NT2/D1 (cell line): ENCODE measurements at regions not wholly inside any gene's neighbourhood (a gene's known extent, or its start where the extent isn't known, plus 50 kb on each side); places are given as distances from the start of the nearest gene placed in this dataset.

Source experiments
- DNase-seq: peaks from one replicate; pipeline ENCODE4 v3.0.0-alpha.2; 2011; ENCODE audit warnings: low read depth, low spot score
- H3K27me3 ChIP-seq: 2 replicates; pipeline ENCODE4 v1.6.0; 2011; ENCODE audit warnings: mild to moderate bottlenecking; ENCODE audit not compliant: insufficient read length, insufficient read depth
- H3K36me3 ChIP-seq: 2 replicates; pipeline ENCODE4 v1.6.1; 2011; ENCODE audit warnings: mild to moderate bottlenecking, low read length, mixed read lengths; ENCODE audit not compliant: insufficient read depth, insufficient read length
- H3K4me1 ChIP-seq: 2 replicates; pipeline ENCODE4 v1.5.1; 2011; ENCODE audit not compliant: insufficient read depth, insufficient read length
- H3K4me3 ChIP-seq: 2 replicates; pipeline ENCODE4 v1.5.1; 2011; ENCODE audit warnings: low read depth; ENCODE audit not compliant: insufficient read length
- H3K9ac ChIP-seq: 2 replicates; pipeline ENCODE4 v1.6.0; 2011; ENCODE audit warnings: low read depth; ENCODE audit not compliant: insufficient read length
- H3K9me3 ChIP-seq: 2 replicates; pipeline ENCODE4 v1.5.1; 2011; ENCODE audit warnings: mild to moderate bottlenecking, low read length; ENCODE audit not compliant: insufficient read depth
- SUZ12 ChIP-seq: IDR thresholded peaks from 2 replicates; pipeline ENCODE4 v1.6.1; 2011; ENCODE audit not compliant: insufficient read length, insufficient read depth; ENCODE audit errors: extremely low read depth
- YY1 ChIP-seq: IDR thresholded peaks from 2 replicates; pipeline ENCODE4 v1.6.1; 2011; ENCODE audit not compliant: insufficient read length, insufficient read depth
- ZNF274 ChIP-seq: IDR thresholded peaks from 2 replicates; pipeline ENCODE4 v1.6.1; 2011; ENCODE audit warnings: mild to moderate bottlenecking, low read depth, low read length

DNA sequence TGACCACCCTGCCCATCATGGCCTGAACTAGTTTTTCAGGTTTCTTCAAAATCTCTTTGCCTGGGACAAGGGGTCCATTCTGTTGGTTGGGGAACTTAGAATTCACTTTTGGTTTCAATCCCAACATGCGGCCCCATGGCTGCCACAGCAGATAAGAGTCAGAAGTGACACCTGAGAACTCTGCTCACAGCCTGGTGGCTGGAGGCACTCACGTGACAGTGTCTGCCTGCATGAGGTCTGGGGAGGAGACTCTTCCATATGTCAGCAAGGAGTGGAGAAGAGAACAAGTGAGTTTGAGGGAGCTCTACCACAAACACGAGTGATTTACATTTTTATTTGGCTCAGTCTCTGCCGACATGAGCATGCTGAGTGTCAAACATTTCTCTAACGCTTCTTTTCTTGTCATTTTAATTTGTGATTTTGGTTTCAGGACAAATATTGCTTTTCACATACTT lies 370.4 kb downstream of the TNS3 start:
- Histone ChIP-seq H3K36me3 (no peaks in the 10 kb centered on the region), H3K4me3 (no peak overlapping the region), H3K9me3 (peaks cover 8% of the 10 kb centered on the region; the same call in 1 of the 2 replicates), H3K27me3 (no peaks in the 10 kb centered on the region), H3K9ac (no peak overlapping the region), H3K4me1 (no peaks in the 10 kb centered on the region)
- TF ChIP-seq YY1: no peak
- no peak for DNase-seq

DNA sequence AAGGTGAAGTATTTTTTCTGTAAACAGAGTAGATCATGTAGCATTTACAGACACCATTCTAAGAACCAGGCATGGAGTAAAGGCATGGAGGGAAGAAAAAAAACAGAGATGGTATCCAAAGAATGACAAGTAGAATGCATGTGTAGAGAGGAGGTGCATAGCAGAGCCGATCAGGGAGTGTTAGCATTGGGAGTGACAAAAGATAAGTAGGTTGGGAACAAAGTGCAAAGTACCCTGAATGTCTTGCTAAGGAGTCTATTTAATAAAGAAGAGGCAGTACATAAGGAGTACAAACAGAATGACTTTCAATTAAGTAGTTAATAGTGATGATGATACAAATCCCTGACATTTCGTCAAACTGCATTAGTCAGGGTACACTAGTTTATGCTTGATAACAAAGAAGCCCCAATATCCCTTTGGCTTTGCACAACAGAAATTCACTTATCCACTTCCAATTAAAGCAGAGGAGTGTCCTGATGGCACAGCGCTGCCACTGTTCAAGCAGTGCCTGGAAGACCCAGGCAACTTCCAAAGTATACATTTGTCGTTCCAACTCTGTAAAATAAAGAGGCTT lies 371.5 kb downstream of the TNS3 start:
- no peak for TF ChIP-seq ZNF274
- no peak for TF ChIP-seq YY1
- TF ChIP-seq SUZ12: no peak
- Histone ChIP-seq H3K36me3 (no peaks in the 10 kb centered on the region), H3K27me3 (no peaks in the 10 kb centered on the region), H3K9me3 (peaks cover 8% of the 10 kb centered on the region; the same call in 1 of the 2 replicates), H3K4me1 (no peaks in the 10 kb centered on the region), H3K9ac (no peak overlapping the region), H3K4me3 (no peak overlapping the region)
- no peak for DNase-seq

DNA sequence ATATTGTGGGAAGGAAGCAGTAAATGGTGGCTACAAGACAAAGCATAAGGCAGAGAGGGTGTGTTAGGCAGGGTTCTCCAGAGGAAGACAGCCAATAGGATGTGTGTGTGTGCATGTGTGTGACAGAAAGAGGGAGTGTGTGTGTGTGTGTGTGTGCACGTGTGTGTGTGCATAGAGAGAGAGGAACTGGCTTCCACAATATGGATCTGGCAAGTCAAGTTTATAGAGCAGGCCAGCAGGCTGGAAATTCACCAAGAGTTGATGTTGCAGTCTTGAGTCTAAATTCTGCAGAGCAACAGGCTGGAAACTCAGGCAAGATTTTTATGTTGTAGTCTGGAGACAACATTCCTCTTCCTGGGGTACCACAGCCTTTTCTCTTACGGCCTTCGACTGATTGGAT lies 374.0 kb downstream of the TNS3 start:
- TF ChIP-seq ZNF274 (no peak), YY1 (no peak), SUZ12 (no peak)
- Histone ChIP-seq H3K27me3 (no peaks in the 10 kb centered on the region), H3K9ac (no peak overlapping the region), H3K36me3 (no peaks in the 10 kb centered on the region), H3K9me3 (peaks cover 8% of the 10 kb centered on the region; the same call in 1 of the 2 replicates), H3K4me1 (no peaks in the 10 kb centered on the region), H3K4me3 (no peak overlapping the region)
- no peak for DNase-seq

DNA sequence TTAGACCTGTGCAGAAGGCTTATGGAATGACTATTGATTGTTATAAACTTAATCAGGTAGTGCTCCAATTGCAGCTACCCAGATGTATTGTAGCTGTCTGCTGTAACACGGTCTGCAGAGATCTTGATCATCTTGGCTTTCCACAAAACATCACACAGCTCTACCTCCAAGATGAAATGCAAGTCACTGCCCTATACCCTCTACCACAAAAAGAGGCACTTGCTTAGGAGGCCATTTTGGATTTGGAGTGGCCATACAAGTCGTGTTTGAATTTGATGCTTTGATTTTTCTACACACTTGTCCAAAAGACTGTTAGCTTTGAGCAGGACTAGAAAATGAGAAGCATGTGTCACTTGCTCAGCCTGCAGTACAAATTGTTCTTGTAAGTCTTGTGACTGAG lies 377.2 kb downstream of the TNS3 start:
- H3K27me3 ChIP-seq: no peaks in the 10 kb centered on the region
- no peak for DNase-seq
- no peaks in the 10 kb centered on the region for H3K4me1 ChIP-seq
- H3K4me3 ChIP-seq: no peak overlapping the region
- no peaks in the 10 kb centered on the region for H3K36me3 ChIP-seq
- no peak overlapping the region for H3K9ac ChIP-seq
- H3K9me3 ChIP-seq: no peaks in the 10 kb centered on the region
- TF ChIP-seq SUZ12 (no peak), ZNF274 (no peak), YY1 (no peak)

DNA sequence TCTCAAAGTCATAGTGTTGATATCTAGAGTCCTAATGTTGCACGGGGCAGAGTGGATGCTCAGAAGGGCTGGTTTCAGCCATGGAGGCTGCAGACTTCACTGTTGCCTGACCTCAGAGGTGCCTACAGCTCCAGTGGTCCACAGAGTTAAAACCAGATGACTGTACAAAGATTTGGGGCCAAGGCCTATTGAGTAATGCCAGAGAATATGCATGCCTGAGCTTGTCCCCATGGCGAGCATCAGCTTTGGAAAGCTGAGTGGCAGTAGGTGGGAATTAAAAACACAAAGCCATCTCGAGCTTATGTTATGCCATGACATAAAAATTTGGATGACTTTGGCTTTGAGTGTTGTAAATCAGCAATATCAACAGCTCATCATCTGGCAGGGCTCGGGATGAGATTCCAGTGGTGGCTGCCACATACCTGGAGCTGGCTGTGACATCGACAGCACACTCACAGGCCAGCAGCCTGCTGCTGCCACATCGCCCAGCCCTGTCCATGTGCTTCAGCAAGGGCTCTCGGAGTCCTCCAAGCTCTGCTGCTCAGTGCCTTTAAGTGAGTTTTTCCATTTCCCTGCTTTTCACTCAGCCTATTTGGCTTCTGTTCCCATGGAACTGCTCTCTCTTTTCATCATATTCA lies 379.6 kb downstream of the TNS3 start:
- H3K4me1 ChIP-seq: no peaks in the 10 kb centered on the region
- no peaks in the 10 kb centered on the region for H3K9me3 ChIP-seq
- DNase-seq: no peak
- no peak overlapping the region for H3K4me3 ChIP-seq
- no peaks in the 10 kb centered on the region for H3K27me3 ChIP-seq
- no peaks in the 10 kb centered on the region for H3K36me3 ChIP-seq
- no peak for TF ChIP-seq SUZ12
- no peak for TF ChIP-seq YY1
- TF ChIP-seq ZNF274: no peak
- H3K9ac ChIP-seq: no peak overlapping the region

DNA sequence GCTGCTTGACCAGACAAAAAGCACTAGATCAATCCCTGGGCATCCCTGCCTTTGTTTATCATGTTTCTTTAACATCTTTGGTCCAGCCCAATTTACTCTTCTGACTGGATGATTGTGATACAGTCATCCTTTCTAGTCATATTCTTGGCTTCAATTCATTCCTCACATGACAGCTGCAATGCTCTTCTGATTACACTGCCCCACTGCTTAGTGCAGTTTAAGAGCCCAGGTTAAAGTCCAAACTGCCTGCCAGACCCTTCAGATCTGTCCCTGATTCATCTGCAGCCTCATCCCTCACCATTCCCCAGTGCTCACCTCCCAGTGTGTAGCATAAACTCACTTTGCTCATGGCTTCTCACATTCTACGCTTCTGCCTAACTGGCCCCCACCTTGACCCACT lies 383.8 kb downstream of the TNS3 start:
- H3K9ac ChIP-seq: no peak overlapping the region
- DNase-seq: no peak
- H3K9me3 ChIP-seq: no peaks in the 10 kb centered on the region

DNA sequence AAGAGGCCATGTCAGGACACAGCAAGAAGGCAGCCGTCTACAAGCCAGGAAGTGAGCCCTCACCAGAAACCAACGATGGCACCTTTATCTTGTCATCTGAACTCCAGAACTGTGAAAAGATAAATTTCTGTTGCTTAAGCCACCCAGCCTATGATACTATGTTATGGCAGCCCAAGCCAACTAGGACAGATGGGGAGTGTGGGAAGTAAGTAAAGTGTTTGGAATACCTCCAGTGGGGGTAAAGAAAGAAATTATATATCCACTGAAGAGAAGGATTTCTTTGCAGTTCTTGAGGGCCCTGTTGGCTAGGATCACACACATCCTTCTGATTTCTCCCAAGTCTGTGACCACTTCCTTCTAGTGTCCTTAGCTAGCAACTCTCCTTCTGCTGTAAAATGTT lies 384.4 kb downstream of the TNS3 start:
- Histone ChIP-seq H3K4me3 (no peak overlapping the region), H3K9ac (no peak overlapping the region), H3K9me3 (no peaks in the 10 kb centered on the region), H3K4me1 (no peaks in the 10 kb centered on the region), H3K36me3 (no peaks in the 10 kb centered on the region), H3K27me3 (no peaks in the 10 kb centered on the region)
- TF ChIP-seq ZNF274 (no peak), SUZ12 (no peak)
- no peak for DNase-seq

More for the DNA sequence above, 383.8 kb downstream of the TNS3 start:
- H3K27me3 ChIP-seq: no peaks in the 10 kb centered on the region
- H3K4me1 ChIP-seq: no peaks in the 10 kb centered on the region
- H3K4me3 ChIP-seq: no peak overlapping the region
- H3K36me3 ChIP-seq: no peaks in the 10 kb centered on the region
- no peak for TF ChIP-seq YY1

DNA sequence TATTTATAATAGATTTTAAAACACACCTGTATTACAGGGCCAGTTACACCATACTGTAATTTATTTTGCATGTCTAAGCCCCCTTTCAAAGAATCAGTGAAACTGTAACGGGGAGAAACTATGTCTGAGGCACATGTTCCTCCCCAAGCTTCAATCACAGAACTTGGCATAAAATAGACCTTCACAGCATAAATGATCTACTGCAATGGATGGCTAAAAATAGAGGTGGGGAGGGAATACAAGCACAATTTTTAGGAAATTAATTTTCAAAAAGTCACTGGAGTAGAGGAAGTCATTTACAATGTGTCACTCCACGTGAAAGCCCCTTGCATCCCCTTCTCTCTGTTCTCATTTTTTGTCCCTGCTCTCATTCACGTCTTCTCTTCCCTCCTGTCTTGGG lies 385.2 kb downstream of the TNS3 start:
- no peaks in the 10 kb centered on the region for H3K27me3 ChIP-seq
- H3K9ac ChIP-seq: no peak overlapping the region
- no peaks in the 10 kb centered on the region for H3K36me3 ChIP-seq
- DNase-seq: no peak
- H3K4me1 ChIP-seq: no peaks in the 10 kb centered on the region
- no peak for TF ChIP-seq SUZ12
- TF ChIP-seq YY1: no peak
- no peak for TF ChIP-seq ZNF274
- no peaks in the 10 kb centered on the region for H3K9me3 ChIP-seq
- no peak overlapping the region for H3K4me3 ChIP-seq
